ENCODE measurements at regions not wholly inside any gene's neighbourhood (a gene's known extent, or its start where the extent isn't known, plus 50 kb on each side); places are given as distances from the start of the nearest gene placed in this dataset.

- TF ChIP-seq CHD7 (IDR thresholded peaks at IDR 0.05; ENCODE audit: insufficient replicate concordance, low read length) (no peak), JUN (IDR thresholded peaks at IDR 0.05; ENCODE audit: low read depth, low read length) (no peak), USF2 (IDR thresholded peaks at IDR 0.05; ENCODE audit: low read length) (no peak)
Observed at GRCh38 chr13:31452525-31452924, 252.8 kb downstream of the B3GLCT start (continued).
